CD4-positive, alpha-beta T cell treated with Interleukin-1 beta for 1 hour (primary cell): ENCODE measurements at regions not wholly inside any gene's neighbourhood (a gene's known extent, or its start where the extent isn't known, plus 50 kb on each side); places are given as distances from the start of the nearest gene placed in this dataset.
"Not testable (repeated sequence)": the region's sequence is repeated elsewhere in the genome, so short reads cannot be mapped to it uniquely, and the experiment has no call there.

Experiments used
- DNase-seq, 2 donors: peaks; one replicate each; pipeline ENCODE4 v3.0.0-alpha.2; 2020 to 2022

- DNase-seq, result not testable (repeated sequence)
Observed at GRCh38 chr15:77861997-77862635, 215.4 kb downstream of the TBC1D2B start.

DNA sequence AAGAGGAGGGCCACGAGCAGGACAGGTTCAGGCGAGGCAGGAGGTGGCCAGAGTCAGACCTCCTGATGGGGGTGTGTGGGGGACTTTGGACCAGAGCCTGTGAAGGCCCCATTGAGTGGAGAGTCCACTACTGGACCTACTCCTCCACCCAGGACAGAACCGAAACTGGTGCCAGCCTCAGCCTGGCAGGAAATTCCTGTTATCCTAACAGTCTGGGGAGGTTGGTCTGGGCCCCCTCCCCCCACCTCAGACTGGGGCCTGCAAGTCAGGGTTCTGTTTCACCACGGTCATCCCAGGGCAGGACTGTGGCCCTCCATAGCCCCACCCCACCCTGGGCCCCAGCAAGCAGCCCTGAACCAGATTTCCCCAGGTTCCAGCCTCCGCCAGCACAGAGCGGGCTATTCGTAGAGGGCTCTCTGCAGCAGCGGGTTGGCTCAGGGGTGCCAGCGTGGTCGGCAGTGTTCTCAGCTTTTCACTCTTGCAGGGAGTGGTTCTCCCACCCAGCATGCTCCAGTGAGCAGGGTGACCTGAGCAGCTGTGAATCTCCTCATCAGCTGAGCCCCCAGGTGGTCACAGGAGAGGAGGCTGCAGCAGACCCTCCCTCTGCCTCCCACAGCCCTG is 217.3 kb downstream of the TBC1D2B start:
- no peak for DNase-seq

GRCh38 chr15:77859491-77860060 is 217.9 kb downstream of the TBC1D2B start:
- DNase-seq, result no peak

DNA sequence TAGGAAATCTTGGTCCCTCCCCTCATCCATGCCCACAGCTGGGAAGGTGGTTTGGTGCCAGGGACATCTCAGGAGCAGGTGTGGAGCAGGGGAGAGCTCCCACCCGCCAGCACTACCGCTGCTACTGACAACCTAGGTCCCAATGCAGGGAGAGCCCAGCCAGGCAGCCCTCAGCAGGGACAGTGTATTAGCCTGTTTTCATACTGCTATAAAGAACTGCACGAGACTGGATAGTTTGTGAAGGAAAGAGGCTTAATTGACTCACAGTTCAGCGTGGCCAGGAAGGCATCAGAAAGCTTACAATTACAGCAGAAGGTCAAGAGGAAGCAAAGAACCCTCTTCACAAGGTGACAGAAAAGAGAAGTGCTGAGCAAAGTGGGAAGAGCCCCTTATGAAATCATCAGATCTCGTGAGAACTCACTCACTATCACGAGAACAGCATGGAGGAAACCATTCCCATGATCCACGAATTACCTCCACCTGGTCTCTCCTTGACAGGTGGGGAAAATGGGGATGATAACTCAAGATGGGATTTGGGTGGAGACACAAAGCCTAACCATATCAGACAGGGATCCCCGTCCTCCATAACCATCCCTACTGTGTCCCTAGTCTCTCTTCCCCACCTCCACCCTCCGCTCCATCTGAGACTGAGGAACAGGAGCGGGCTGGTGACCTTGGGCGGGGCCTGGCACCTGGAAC is 218.6 kb downstream of the TBC1D2B start:
- no peak for DNase-seq

GRCh38 chr15:77857419-77857818 is 220.1 kb downstream of the TBC1D2B start:
- DNase-seq, result no peak

- no peak for DNase-seq
Observed at GRCh38 chr15:77856705-77857346, 220.7 kb downstream of the TBC1D2B start.

DNA sequence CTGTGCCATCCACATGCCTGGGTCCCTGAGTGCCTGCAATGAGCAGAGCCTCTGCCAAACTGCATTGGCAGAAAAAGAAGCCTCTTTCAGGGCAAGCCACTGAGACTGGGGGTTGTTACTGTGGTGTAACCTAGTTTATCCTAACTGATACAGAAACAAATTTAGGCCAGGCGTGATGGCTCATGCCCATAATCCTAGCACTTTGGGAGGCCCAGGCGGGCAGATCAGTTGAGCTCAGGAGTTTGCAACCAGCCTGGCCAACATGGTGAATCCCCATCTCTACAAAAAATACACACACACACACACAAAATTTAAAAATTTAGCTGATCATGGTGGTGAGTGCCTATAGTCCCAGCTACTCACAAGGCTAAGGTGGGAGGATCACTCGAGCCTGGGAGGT is 221.6 kb downstream of the TBC1D2B start:
- no peak for DNase-seq

DNA sequence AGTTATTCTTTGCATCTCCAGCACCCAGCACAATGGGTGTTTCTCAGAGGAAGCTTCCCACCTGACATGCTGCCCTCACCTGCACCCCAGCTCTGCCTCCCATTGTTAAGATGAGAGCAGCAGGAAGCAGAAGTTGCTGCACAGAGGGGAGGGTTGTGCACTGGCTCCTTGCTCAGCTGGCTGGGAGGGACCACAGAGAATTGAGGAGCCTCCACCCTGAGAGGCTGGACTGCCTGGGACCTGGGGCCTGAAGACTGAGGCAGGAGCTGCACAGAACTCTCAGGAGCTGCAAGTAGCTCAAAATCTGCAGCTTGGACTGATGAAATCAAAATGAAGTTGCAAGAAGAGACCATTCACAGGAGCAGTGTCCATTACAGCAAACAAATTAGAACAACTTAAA is 222.3 kb upstream of the LINGO1 start:
- no peak for DNase-seq

DNA sequence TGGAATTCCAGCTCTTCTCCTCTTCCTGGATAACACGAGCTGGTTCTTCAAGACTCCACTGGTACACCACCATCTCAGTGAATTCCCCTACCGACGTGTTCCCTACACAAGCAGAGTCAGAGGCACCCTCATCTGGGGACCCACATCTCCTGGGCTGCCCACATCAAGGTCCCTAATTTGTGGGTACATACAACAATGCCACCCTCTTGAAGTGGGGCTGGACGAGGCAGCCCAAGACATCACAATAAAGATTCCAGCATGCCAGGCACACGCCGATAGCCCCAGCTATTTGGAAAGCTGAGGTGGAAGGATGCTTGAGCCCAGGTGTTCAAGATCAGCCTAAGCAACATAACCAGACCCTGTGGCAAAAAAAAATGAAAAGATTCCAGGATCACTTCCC is 221.2 kb upstream of the LINGO1 start:
- no peak for DNase-seq

GRCh38 chr15:77853008-77853328 is 220.3 kb upstream of the LINGO1 start:
- no peak for DNase-seq

DNA sequence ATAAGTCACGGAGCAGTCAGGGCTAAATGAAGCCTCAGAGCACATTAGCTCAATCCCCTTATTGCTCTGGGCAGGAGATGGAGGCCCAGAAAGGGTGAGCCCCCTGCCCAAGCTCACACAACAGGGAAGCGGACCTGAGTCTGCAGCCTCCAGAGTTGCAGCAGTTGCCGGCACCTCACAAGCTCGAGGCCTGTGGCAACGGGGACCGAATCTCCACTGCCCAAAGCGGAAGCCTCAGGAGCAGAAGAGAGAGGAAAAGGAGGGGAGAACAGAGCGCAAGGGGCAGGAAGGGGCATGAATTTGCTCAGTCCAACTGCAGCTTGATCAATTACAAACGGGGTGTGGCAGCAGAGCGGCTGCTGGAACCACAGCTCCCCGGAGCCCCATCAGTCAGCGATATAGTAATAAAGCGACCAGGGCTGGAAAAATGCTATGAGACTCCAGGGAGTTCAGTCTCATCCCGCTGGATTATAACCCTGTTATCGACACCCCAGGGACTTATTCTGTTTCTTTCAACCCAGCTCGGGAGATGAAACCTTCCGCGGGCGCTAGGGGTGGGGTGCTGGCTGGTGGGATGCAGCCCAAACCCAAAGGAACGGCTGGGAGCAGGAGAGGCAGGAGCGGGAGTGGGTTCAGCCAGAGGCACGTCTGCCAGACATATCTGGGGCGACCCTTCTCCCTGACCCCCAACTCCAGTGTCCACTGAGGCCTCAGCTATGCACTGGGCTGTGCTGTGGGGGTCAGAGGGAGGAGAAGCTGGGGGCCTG is 219.7 kb upstream of the LINGO1 start:
- DNase-seq, result no peak

DNA sequence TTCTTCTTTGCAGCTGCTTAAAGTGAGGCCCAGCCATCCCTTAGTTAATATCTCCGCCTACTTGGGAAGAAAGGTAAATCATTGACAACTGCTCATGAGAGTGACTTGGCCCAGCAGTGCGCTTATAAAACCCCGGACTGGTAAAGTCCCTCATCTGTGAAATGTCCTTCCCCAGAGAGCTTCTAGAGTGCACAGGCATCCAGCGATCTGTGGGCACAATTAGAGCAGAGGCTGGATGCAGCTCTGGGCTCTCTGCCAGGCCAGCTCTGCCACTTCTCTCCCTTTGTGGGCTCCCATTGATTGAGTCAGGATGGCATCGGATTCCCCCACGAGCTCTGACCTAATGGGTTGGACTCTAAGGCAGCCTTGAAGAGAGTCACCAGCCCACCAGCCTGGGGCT is 219.0 kb upstream of the LINGO1 start:
- no peak for DNase-seq

DNA sequence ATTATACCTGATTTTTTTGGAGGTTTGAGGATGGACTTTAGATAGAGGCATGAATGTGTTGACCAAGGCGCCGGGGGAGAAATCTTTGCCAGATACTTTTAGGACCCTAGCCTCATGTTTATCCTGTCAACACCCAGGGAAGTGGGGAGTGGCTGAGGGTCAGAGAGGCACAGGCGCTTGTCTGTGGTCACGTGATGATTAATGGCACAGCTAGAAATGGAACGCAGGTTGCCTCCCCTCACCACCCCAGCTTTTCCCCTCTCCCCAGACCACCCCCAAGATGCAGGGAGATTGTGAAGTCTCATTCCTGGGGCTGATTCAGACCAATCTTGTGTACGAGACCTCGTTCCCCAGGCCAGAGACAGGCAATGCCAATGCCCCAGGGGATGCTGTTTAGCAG is 218.4 kb upstream of the LINGO1 start:
- no peak for DNase-seq

GRCh38 chr15:77846986-77847385 is 214.3 kb upstream of the LINGO1 start:
- DNase-seq, result no peak

- no peak for DNase-seq
Observed at GRCh38 chr15:77846360-77846759, 213.6 kb upstream of the LINGO1 start.

GRCh38 chr15:77844798-77845446 is 212.2 kb upstream of the LINGO1 start:
- DNase-seq, result no peak

- DNase-seq, result no peak
Observed at GRCh38 chr15:77843546-77843945, 210.8 kb upstream of the LINGO1 start.

GRCh38 chr15:77840991-77841775 is 208.5 kb upstream of the LINGO1 start:
- DNase-seq, result no peak

DNA sequence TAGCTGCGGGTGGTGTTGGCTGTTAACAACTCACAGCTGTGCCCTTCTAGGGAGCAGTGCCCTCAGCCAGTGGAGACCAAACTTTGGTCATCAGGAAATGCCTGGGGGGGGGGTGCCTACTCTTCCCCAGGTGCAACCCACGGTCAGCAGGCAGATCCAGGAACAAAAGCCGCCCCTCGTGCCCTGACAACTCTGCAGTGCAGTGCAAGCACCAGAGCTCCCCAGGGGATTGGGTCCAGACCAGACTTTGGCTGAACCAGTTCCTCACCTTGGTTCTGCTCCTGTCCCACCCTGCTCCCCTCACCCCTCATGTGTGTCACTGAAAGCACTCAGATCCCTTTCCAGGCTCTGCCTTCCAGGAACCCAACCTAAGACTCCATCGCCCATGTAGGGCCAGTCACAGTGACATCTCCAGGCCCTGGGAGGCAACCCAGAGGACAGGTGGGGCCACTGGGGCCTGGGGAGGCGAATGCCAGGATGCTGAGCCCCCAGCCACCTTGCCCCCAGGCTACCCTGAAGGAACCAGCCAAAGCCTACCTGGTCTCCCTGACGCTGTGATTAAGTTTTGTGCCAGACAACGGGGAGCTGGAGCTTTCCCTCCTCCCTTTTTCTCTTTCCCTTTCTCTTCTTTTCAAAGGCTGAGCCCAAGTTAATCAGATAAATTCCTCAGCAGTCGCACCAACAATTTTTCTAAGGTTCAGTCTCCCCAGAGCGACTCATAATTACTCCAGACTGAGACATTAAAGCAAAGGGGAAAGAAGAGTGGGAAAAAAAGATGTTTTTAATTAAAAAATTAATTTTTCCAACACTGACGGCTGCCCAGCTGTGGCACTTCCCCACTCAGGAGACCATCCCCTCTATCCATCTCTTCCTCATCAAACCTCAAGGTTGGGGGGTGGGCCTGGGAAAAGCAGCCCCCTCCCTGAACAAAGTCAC is 207.5 kb upstream of the LINGO1 start:
- DNase-seq, result no peak

DNA sequence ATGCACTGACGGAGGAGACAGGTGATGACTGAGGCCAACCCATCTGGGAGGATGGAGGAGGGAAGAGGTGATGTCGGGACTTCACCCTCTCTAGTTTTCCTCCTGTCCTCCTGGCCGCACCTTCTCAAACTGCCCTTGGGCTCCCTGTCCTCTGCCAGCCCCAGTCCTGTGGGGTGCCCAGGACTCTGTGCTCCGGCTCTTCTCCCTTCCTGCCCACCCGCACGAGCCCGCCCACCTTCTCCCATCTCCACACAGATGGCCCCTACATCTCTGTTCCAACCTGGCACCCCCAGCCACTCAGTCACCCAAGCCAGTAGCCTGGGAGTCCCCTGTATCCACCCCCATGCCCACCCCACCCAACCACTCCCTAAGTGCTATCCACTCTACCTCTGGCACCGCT is 206.7 kb upstream of the LINGO1 start:
- no peak for DNase-seq
